ENCODE measurements at regions not wholly inside any gene's neighbourhood (a gene's known extent, or its start where the extent isn't known, plus 50 kb on each side); places are given as distances from the start of the nearest gene placed in this dataset.

GRCh38 chr1:95832370-95832769 lies 598.4 kb downstream of the RWDD3 start (continued):
- TF ChIP-seq ZBTB33 (IDR thresholded peaks at IDR 0.05; ENCODE audit: borderline replicate concordance, low read depth) (no peak), RCOR1 (IDR thresholded peaks at IDR 0.05; ENCODE audit: low read length) (no peak), SIN3A (IDR thresholded peaks at IDR 0.05; ENCODE audit: borderline replicate concordance, low read depth, low read length) (no peak)

DNA sequence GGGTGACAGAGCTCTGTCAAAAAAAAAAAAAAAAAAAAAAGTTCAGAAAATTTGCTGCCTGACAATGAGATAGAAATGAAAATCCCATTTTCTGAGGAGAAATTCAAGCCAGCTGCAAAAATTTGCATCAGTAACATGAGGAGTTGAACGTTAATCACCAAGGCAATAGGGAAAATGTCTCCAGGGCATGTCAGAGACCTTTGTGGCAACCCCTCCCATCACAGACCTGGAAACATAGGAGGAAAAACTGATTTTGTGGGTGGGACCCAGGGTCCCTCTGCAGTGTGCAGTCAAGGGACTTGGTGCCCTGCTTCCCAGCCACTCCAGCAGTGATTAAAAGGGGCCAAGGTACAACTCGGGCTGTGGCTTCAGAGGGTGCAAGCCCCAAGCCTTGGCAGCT lies 615.4 kb downstream of the RWDD3 start:
- no peak for TF ChIP-seq IRF3 (IDR thresholded peaks at IDR 0.05; ENCODE audit: low read depth, low read length)
- TF ChIP-seq RXRA (IDR thresholded peaks at IDR 0.05; ENCODE audit: borderline replicate concordance, low read depth): no peak
- no peak for TF ChIP-seq YY1 (IDR thresholded peaks at IDR 0.05; ENCODE audit: low read depth)
- TF ChIP-seq, protein P1, sequence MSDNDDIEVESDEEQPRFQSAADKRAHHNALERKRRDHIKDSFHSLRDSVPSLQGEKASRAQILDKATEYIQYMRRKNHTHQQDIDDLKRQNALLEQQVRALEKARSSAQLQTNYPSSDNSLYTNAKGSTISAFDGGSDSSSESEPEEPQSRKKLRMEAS (IDR thresholded peaks at IDR 0.05; ENCODE audit: low read depth): no peak
- no peak for TF ChIP-seq ELF1 (IDR thresholded peaks at IDR 0.05)
- TF ChIP-seq, protein P2, sequence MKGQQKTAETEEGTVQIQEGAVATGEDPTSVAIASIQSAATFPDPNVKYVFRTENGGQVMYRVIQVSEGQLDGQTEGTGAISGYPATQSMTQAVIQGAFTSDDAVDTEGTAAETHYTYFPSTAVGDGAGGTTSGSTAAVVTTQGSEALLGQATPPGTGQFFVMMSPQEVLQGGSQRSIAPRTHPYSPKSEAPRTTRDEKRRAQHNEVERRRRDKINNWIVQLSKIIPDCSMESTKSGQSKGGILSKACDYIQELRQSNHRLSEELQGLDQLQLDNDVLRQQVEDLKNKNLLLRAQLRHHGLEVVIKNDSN (IDR thresholded peaks at IDR 0.05; ENCODE audit: borderline replicate concordance, low read depth): no peak
- no peak for TF ChIP-seq TAF1 (IDR thresholded peaks at IDR 0.05; ENCODE audit: borderline replicate concordance, low read depth, low read length)
- no peak for TF ChIP-seq JUND (IDR thresholded peaks at IDR 0.05)
- no peak for TF ChIP-seq POLR2AphosphoS5 (IDR thresholded peaks at IDR 0.05; ENCODE audit: low read depth, low read length)
- no peak for TF ChIP-seq NFIC (IDR thresholded peaks at IDR 0.05; ENCODE audit: borderline replicate concordance)
- TF ChIP-seq RAD21 (IDR thresholded peaks at IDR 0.05; ENCODE audit: low read length): no peak
- no peak for TF ChIP-seq TEAD4 (IDR thresholded peaks at IDR 0.05; ENCODE audit: borderline replicate concordance, insufficient read depth)
- no peak for TF ChIP-seq MEF2A (IDR thresholded peaks at IDR 0.05; ENCODE audit: borderline replicate concordance, low read depth)
- TF ChIP-seq ZBTB33 (IDR thresholded peaks at IDR 0.05; ENCODE audit: borderline replicate concordance, low read depth): no peak
- no peak for TF ChIP-seq FOXM1 (IDR thresholded peaks at IDR 0.05; ENCODE audit: low read depth)
- no peak for TF ChIP-seq RFX5 (IDR thresholded peaks at IDR 0.05; ENCODE audit: low read length)
- TF ChIP-seq PBX3 (IDR thresholded peaks at IDR 0.05): no peak
- no peak for TF ChIP-seq MXI1 (IDR thresholded peaks at IDR 0.05; ENCODE audit: low read depth, low read length)
- TF ChIP-seq, protein P3, sequence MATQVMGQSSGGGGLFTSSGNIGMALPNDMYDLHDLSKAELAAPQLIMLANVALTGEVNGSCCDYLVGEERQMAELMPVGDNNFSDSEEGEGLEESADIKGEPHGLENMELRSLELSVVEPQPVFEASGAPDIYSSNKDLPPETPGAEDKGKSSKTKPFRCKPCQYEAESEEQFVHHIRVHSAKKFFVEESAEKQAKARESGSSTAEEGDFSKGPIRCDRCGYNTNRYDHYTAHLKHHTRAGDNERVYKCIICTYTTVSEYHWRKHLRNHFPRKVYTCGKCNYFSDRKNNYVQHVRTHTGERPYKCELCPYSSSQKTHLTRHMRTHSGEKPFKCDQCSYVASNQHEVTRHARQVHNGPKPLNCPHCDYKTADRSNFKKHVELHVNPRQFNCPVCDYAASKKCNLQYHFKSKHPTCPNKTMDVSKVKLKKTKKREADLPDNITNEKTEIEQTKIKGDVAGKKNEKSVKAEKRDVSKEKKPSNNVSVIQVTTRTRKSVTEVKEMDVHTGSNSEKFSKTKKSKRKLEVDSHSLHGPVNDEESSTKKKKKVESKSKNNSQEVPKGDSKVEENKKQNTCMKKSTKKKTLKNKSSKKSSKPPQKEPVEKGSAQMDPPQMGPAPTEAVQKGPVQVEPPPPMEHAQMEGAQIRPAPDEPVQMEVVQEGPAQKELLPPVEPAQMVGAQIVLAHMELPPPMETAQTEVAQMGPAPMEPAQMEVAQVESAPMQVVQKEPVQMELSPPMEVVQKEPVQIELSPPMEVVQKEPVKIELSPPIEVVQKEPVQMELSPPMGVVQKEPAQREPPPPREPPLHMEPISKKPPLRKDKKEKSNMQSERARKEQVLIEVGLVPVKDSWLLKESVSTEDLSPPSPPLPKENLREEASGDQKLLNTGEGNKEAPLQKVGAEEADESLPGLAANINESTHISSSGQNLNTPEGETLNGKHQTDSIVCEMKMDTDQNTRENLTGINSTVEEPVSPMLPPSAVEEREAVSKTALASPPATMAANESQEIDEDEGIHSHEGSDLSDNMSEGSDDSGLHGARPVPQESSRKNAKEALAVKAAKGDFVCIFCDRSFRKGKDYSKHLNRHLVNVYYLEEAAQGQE (IDR thresholded peaks at IDR 0.05; ENCODE audit: low read depth, low read length): no peak
- H4K20me1 ChIP-seq (ENCODE audit: insufficient read depth): no peaks in the 10 kb centered on the region
- no peaks in the 10 kb centered on the region for H3F3A ChIP-seq (replicated peaks; ENCODE audit: insufficient read depth)
- H3K9me3 ChIP-seq: no peaks in the 10 kb centered on the region
- no peak overlapping the region for H3K4me3 ChIP-seq (ENCODE audit: low read depth in 2 of 2, low read length in 1 of 2)
- WGBS (ENCODE audit: low lambda C conversion rate): 20% methylated on average over 2 of the region's 2 CpGs
- H3K4me1 ChIP-seq (ENCODE audit: control insufficient read depth in 1 of 2, insufficient read depth in 2 of 2, low read depth in 1 of 2, low read length in 1 of 2): no peaks in the 10 kb centered on the region
- no peaks in the 10 kb centered on the region for H3K27me3 ChIP-seq (ENCODE audit: insufficient read depth)
- no peaks in the 10 kb centered on the region for H3K36me3 ChIP-seq (replicated peaks in 1 of 2; ENCODE audit: control insufficient read depth in 1 of 2, insufficient read depth in 2 of 2, low read length in 1 of 2)
- H3K9me2 ChIP-seq: no peaks in the 10 kb centered on the region
- no peaks in the 10 kb centered on the region for H3K79me2 ChIP-seq (ENCODE audit: insufficient read depth)
- ChIA-PET POLR2A (no interaction called here), CTCF (no interaction called here)
- H2AFZ ChIP-seq (ENCODE audit: low read depth): no peak overlapping the region
- DNase-seq: no peak
- H3K27ac ChIP-seq (ENCODE audit: low read depth in 2 of 2, low read length in 1 of 2): no peak overlapping the region
- H3K4me2 ChIP-seq: no peak overlapping the region
- no peak overlapping the region for H3K9ac ChIP-seq

Data from SK-N-SH (cell line).